ENCODE measurements at regions not wholly inside any gene's neighbourhood (a gene's known extent, or its start where the extent isn't known, plus 50 kb on each side); places are given as distances from the start of the nearest gene placed in this dataset.

DNA sequence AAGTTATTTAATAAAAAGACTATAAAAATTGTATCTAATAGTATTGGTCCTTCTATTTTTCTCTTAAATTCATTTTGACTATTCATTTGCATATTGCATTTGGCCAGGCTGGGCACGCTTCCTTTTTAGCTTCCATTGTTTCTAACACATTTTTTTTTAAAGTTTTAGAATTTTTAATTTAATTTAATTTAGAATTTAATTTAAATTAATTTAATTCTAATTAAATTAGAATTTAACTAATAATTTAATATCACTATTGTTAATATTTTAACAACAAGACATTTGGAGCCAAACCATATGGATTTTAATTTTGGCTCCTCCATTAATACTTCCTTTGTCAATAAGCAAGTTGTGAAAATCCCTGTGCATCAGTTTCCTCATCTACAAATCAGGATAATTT, 856.9 kb upstream of the SEL1L start:
- H3K79me2 ChIP-seq (ENCODE audit: control insufficient read depth, insufficient read depth, low read length, poor library complexity) = no peaks in the 10 kb centered on the region
- no CpG with 5 or more reads among the region's 1 CpG for WGBS (ENCODE audit: extremely low coverage, insufficient coverage, insufficient read length)
- no peaks in the 10 kb centered on the region for H3K4me1 ChIP-seq (ENCODE audit: control insufficient read depth in 1 of 2, insufficient read depth in 2 of 2, low read length in 2 of 2)

DNA sequence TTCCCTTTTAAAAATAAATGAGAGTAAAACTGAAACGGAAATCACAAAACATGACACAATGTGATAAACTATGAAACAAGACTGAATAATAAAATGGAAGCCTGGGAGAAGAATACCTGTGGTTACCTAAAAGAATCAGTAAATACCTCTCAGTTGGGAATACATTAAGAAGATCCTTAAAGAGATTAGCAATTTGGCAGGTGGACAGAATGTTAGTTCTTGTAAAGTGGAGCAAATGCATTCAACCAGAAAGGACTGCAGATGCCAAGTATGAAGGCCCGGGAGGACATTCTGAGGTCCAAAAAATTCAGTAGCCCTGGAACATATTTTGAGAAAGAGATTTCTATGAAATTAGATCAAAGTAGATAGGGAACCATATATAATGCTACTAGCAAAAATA, 861.3 kb upstream of the SEL1L start:
- no peak overlapping the region for H3K4ac ChIP-seq (ENCODE audit: low read depth, low read length)
- H3K27ac ChIP-seq (ENCODE audit: low read depth, low read length) = no peak overlapping the region
- H4K8ac ChIP-seq (ENCODE audit: low read depth, low read length) = no peak overlapping the region
- no CpG with 5 or more reads among the region's 2 CpGs for WGBS (ENCODE audit: extremely low coverage, insufficient coverage, insufficient read length)
- no peak overlapping the region for H3K4me3 ChIP-seq (ENCODE audit: low read depth, low read length)
- no peak overlapping the region for H2BK5ac ChIP-seq (ENCODE audit: low read depth, low read length, poor library complexity)
- no peaks in the 10 kb centered on the region for H3K9me3 ChIP-seq (ENCODE audit: insufficient read depth, low read depth, low read length)
- H4K91ac ChIP-seq (ENCODE audit: low read depth, low read length) = no peak overlapping the region
- no peak overlapping the region for H2AK5ac ChIP-seq (ENCODE audit: low read length)
- H3K14ac ChIP-seq (ENCODE audit: low read length) = no peak overlapping the region
- H3K23ac ChIP-seq (ENCODE audit: low read length) = no peak overlapping the region
- H2BK120ac ChIP-seq (ENCODE audit: insufficient read depth, low read length, poor library complexity) = no peak overlapping the region
- no peaks in the 10 kb centered on the region for H3K27me3 ChIP-seq (ENCODE audit: insufficient read depth, low read length)
- H4K12ac ChIP-seq (ENCODE audit: low read depth, low read length) = no peak overlapping the region
- H3K79me1 ChIP-seq (ENCODE audit: low read length) = no peaks in the 10 kb centered on the region
- no peak overlapping the region for H3K4me2 ChIP-seq (ENCODE audit: low read length)
- no peak overlapping the region for H2AFZ ChIP-seq (ENCODE audit: insufficient read depth, low read length, poor library complexity)
- H3K79me2 ChIP-seq (ENCODE audit: control insufficient read depth, insufficient read depth, low read length, poor library complexity) = no peaks in the 10 kb centered on the region
- no peak overlapping the region for H3K18ac ChIP-seq (ENCODE audit: low read length)
- H3K9ac ChIP-seq (ENCODE audit: low read length) = no peak overlapping the region
- no peak overlapping the region for H2BK12ac ChIP-seq (ENCODE audit: low read length)
- no peaks in the 10 kb centered on the region for H3K36me3 ChIP-seq (ENCODE audit: control insufficient read depth in 1 of 2, insufficient read depth in 2 of 2, low read length in 2 of 2)
- H3K4me1 ChIP-seq (ENCODE audit: control insufficient read depth in 1 of 2, insufficient read depth in 2 of 2, low read length in 2 of 2) = no peaks in the 10 kb centered on the region
- no peak for DNase-seq

More for the DNA sequence above, 856.9 kb upstream of the SEL1L start:
- Histone ChIP-seq H2BK5ac (ENCODE audit: low read depth, low read length, poor library complexity) (no peak overlapping the region), H3K36me3 (ENCODE audit: control insufficient read depth in 1 of 2, insufficient read depth in 2 of 2, low read length in 2 of 2) (no peaks in the 10 kb centered on the region), H3K18ac (ENCODE audit: low read length) (no peak overlapping the region), H3K27me3 (ENCODE audit: insufficient read depth, low read length) (no peaks in the 10 kb centered on the region), H3K4me3 (ENCODE audit: low read depth, low read length) (no peak overlapping the region), H2BK12ac (ENCODE audit: low read length) (no peak overlapping the region), H3K79me1 (ENCODE audit: low read length) (no peaks in the 10 kb centered on the region), H4K12ac (ENCODE audit: low read depth, low read length) (no peak overlapping the region), H4K91ac (ENCODE audit: low read depth, low read length) (no peak overlapping the region), H3K4ac (ENCODE audit: low read depth, low read length) (no peak overlapping the region), H2BK120ac (ENCODE audit: insufficient read depth, low read length, poor library complexity) (no peak overlapping the region), H2AK5ac (ENCODE audit: low read length) (no peak overlapping the region), H4K8ac (ENCODE audit: low read depth, low read length) (no peak overlapping the region), H3K9ac (ENCODE audit: low read length) (no peak overlapping the region), H3K27ac (ENCODE audit: low read depth, low read length) (no peak overlapping the region), H3K14ac (ENCODE audit: low read length) (no peak overlapping the region), H2AFZ (ENCODE audit: insufficient read depth, low read length, poor library complexity) (no peak overlapping the region), H3K4me2 (ENCODE audit: low read length) (no peak overlapping the region), H3K9me3 (ENCODE audit: insufficient read depth, low read depth, low read length) (no peaks in the 10 kb centered on the region), H3K23ac (ENCODE audit: low read length) (no peak overlapping the region)
- no peak for DNase-seq

DNA sequence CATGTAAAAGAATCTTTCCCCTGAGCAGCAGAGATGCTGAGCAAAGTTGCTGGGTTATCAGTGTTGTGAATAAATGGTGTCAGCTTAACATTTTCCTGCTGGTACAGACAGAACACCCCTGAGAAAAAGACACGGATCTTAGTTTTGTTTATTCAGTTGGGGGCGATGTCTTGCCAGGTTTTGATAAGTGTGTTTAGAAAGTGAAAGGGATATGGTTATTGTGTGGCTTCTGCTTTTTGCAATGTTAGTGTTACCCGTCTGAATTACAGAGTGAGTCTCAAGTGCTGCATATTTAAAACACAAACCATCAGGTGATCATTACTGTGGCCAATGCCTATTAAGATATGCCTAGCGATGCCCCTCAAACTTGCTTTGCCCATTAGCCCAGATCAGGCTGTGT, 864.6 kb upstream of the SEL1L start:
- Histone ChIP-seq H3K79me1 (ENCODE audit: low read length) (no peaks in the 10 kb centered on the region), H4K91ac (ENCODE audit: low read depth, low read length) (no peak overlapping the region), H3K4me1 (ENCODE audit: control insufficient read depth in 1 of 2, insufficient read depth in 2 of 2, low read length in 2 of 2) (no peaks in the 10 kb centered on the region), H2AFZ (ENCODE audit: insufficient read depth, low read length, poor library complexity) (no peak overlapping the region), H3K14ac (ENCODE audit: low read length) (no peak overlapping the region), H3K4me3 (ENCODE audit: low read depth, low read length) (no peak overlapping the region), H3K18ac (ENCODE audit: low read length) (no peak overlapping the region), H3K79me2 (ENCODE audit: control insufficient read depth, insufficient read depth, low read length, poor library complexity) (no peaks in the 10 kb centered on the region), H2BK5ac (ENCODE audit: low read depth, low read length, poor library complexity) (no peak overlapping the region), H3K36me3 (ENCODE audit: control insufficient read depth in 1 of 2, insufficient read depth in 2 of 2, low read length in 2 of 2) (no peaks in the 10 kb centered on the region), H4K8ac (ENCODE audit: low read depth, low read length) (no peak overlapping the region), H3K4me2 (ENCODE audit: low read length) (no peak overlapping the region), H3K9me3 (ENCODE audit: insufficient read depth, low read depth, low read length) (no peaks in the 10 kb centered on the region), H2AK5ac (ENCODE audit: low read length) (no peak overlapping the region), H2BK120ac (ENCODE audit: insufficient read depth, low read length, poor library complexity) (no peak overlapping the region), H4K12ac (ENCODE audit: low read depth, low read length) (no peak overlapping the region), H3K9ac (ENCODE audit: low read length) (no peak overlapping the region), H2BK12ac (ENCODE audit: low read length) (no peak overlapping the region), H3K23ac (ENCODE audit: low read length) (no peak overlapping the region), H3K27ac (ENCODE audit: low read depth, low read length) (no peak overlapping the region), H3K4ac (ENCODE audit: low read depth, low read length) (no peak overlapping the region), H3K27me3 (ENCODE audit: insufficient read depth, low read length) (no peaks in the 10 kb centered on the region)
- no CpG with 5 or more reads among the region's 4 CpGs for WGBS (ENCODE audit: extremely low coverage, insufficient coverage, insufficient read length)
- DNase-seq = no peak

DNA sequence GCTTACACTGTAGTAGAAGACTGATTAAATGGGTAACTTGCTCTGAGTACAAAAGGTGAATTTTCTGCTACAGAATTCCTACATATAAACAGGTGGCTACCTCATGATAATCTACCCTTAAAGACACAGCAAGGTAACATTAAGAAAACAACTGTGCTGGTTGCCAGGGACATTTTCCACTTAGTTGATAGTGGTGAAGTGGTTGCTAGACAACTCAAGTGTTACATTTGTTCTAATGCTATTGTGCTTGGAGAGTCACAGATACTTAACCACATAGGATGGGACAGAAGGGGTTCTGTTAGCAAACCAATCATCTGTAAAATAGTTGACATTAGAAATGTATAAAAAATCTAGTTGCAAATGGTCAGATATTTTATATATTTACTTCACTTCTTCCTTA, 870.3 kb upstream of the SEL1L start:
- no peak overlapping the region for H4K91ac ChIP-seq (ENCODE audit: low read depth, low read length)
- H3K79me2 ChIP-seq (ENCODE audit: control insufficient read depth, insufficient read depth, low read length, poor library complexity) = no peaks in the 10 kb centered on the region
- no peak overlapping the region for H3K4me2 ChIP-seq (ENCODE audit: low read length)
- no peak overlapping the region for H3K4me3 ChIP-seq (ENCODE audit: low read depth, low read length)
- no peak overlapping the region for H2BK120ac ChIP-seq (ENCODE audit: insufficient read depth, low read length, poor library complexity)
- H4K12ac ChIP-seq (ENCODE audit: low read depth, low read length) = no peak overlapping the region
- H3K4me1 ChIP-seq (ENCODE audit: control insufficient read depth in 1 of 2, insufficient read depth in 2 of 2, low read length in 2 of 2) = no peaks in the 10 kb centered on the region
- no peak for DNase-seq
- no peak overlapping the region for H2BK12ac ChIP-seq (ENCODE audit: low read length)
- H3K27ac ChIP-seq (ENCODE audit: low read depth, low read length) = no peak overlapping the region
- H3K9me3 ChIP-seq (ENCODE audit: insufficient read depth, low read depth, low read length) = no peaks in the 10 kb centered on the region
- no peak overlapping the region for H3K14ac ChIP-seq (ENCODE audit: low read length)
- no peak overlapping the region for H3K23ac ChIP-seq (ENCODE audit: low read length)
- no peaks in the 10 kb centered on the region for H3K36me3 ChIP-seq (ENCODE audit: control insufficient read depth in 1 of 2, insufficient read depth in 2 of 2, low read length in 2 of 2)
- no peak overlapping the region for H3K18ac ChIP-seq (ENCODE audit: low read length)
- no peak overlapping the region for H3K9ac ChIP-seq (ENCODE audit: low read length)
- H3K27me3 ChIP-seq (ENCODE audit: insufficient read depth, low read length) = no peaks in the 10 kb centered on the region
- no peak overlapping the region for H2BK5ac ChIP-seq (ENCODE audit: low read depth, low read length, poor library complexity)
- no peak overlapping the region for H3K4ac ChIP-seq (ENCODE audit: low read depth, low read length)
- no peak overlapping the region for H2AFZ ChIP-seq (ENCODE audit: insufficient read depth, low read length, poor library complexity)
- no peak overlapping the region for H2AK5ac ChIP-seq (ENCODE audit: low read length)
- no peaks in the 10 kb centered on the region for H3K79me1 ChIP-seq (ENCODE audit: low read length)
- no peak overlapping the region for H4K8ac ChIP-seq (ENCODE audit: low read depth, low read length)

DNA sequence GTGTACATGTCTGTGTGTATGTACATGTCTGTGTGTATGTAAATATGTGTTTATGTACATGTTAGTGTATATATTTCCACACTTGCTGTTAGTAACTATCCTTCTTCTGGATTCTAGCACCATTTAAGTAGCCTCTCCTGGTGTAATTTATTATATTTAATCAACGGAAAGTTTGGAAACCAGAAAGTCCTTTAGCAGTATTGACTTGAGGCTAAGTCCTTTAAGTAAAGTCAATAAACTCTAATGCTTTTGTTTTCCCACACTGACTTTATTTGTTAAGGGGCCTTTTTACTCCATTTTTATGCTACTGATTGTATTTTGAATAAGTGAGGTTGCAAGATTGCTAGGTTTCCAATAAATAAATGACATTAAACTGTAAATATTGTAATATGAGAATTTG, 876.4 kb upstream of the SEL1L start:
- H3K9me3 ChIP-seq (ENCODE audit: insufficient read depth, low read depth, low read length) = no peaks in the 10 kb centered on the region
- H3K79me1 ChIP-seq (ENCODE audit: low read length) = no peaks in the 10 kb centered on the region
- H3K4me1 ChIP-seq (ENCODE audit: control insufficient read depth in 1 of 2, insufficient read depth in 2 of 2, low read length in 2 of 2) = no peaks in the 10 kb centered on the region
- no peak overlapping the region for H3K27ac ChIP-seq (ENCODE audit: low read depth, low read length)
- no peak overlapping the region for H3K14ac ChIP-seq (ENCODE audit: low read length)
- no peak overlapping the region for H2BK5ac ChIP-seq (ENCODE audit: low read depth, low read length, poor library complexity)
- H3K23ac ChIP-seq (ENCODE audit: low read length) = no peak overlapping the region
- no peak overlapping the region for H2AK5ac ChIP-seq (ENCODE audit: low read length)
- no peak overlapping the region for H3K9ac ChIP-seq (ENCODE audit: low read length)
- H2BK120ac ChIP-seq (ENCODE audit: insufficient read depth, low read length, poor library complexity) = no peak overlapping the region
- DNase-seq = no peak
- no CpG with 5 or more reads among the region's 1 CpG for WGBS (ENCODE audit: extremely low coverage, insufficient coverage, insufficient read length)
- H4K8ac ChIP-seq (ENCODE audit: low read depth, low read length) = no peak overlapping the region
- H2AFZ ChIP-seq (ENCODE audit: insufficient read depth, low read length, poor library complexity) = no peak overlapping the region
- no peak overlapping the region for H2BK12ac ChIP-seq (ENCODE audit: low read length)
- no peak overlapping the region for H4K91ac ChIP-seq (ENCODE audit: low read depth, low read length)
- no peak overlapping the region for H3K4me2 ChIP-seq (ENCODE audit: low read length)
- no peak overlapping the region for H3K4me3 ChIP-seq (ENCODE audit: low read depth, low read length)
- H3K79me2 ChIP-seq (ENCODE audit: control insufficient read depth, insufficient read depth, low read length, poor library complexity) = no peaks in the 10 kb centered on the region
- H4K12ac ChIP-seq (ENCODE audit: low read depth, low read length) = no peak overlapping the region
- H3K36me3 ChIP-seq (ENCODE audit: control insufficient read depth in 1 of 2, insufficient read depth in 2 of 2, low read length in 2 of 2) = no peaks in the 10 kb centered on the region
- H3K18ac ChIP-seq (ENCODE audit: low read length) = no peak overlapping the region
- no peaks in the 10 kb centered on the region for H3K27me3 ChIP-seq (ENCODE audit: insufficient read depth, low read length)
- no peak overlapping the region for H3K4ac ChIP-seq (ENCODE audit: low read depth, low read length)
